ENCODE measurements at regions not wholly inside any gene's neighbourhood (a gene's known extent, or its start where the extent isn't known, plus 50 kb on each side); places are given as distances from the start of the nearest gene placed in this dataset.

GRCh38 chr5:126718236-126718868 lies 58.6 kb upstream of the LMNB1 start:
- DNase-seq (ENCODE audit: low spot score in 2 of 2) (no peak), ATAC-seq (no peak)
- H3K36me3 Mint-ChIP-seq, result no peaks in the 10 kb centered on the region
- no peaks in the 10 kb centered on the region for H3K9me3 Mint-ChIP-seq
- no peaks in the 10 kb centered on the region for H3K4me1 Mint-ChIP-seq
- H3K4me3 Mint-ChIP-seq, result no peak overlapping the region
- no peak overlapping the region for H3K27ac Mint-ChIP-seq

DNA sequence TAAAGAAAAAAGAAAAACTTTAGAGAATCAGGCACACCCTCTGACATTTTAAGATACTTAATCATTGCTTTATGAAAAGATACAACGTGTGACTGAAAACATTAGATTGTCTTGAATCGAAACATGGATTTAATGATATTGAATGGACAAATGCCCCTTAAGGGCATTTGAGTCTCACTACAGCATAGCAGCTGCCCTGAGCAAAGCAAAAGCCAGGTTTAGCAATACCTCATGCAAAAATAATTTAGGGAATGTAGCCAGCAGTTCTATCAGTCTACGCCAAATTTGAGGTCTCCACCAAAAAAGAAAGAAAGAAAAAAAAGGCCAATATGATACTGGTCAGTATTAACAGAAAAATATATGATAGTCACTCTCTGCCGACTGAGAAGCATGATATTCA lies 56.6 kb upstream of the LMNB1 start:
- no peak for DNase-seq (ENCODE audit: low spot score in 2 of 2)
- no peak for ATAC-seq
- no peaks in the 10 kb centered on the region for H3K4me1 Mint-ChIP-seq
- H3K9me3 Mint-ChIP-seq, result no peaks in the 10 kb centered on the region
- H3K27ac Mint-ChIP-seq, result no peak overlapping the region
- H3K4me3 Mint-ChIP-seq, result no peak overlapping the region
- no peaks in the 10 kb centered on the region for H3K36me3 Mint-ChIP-seq

DNA sequence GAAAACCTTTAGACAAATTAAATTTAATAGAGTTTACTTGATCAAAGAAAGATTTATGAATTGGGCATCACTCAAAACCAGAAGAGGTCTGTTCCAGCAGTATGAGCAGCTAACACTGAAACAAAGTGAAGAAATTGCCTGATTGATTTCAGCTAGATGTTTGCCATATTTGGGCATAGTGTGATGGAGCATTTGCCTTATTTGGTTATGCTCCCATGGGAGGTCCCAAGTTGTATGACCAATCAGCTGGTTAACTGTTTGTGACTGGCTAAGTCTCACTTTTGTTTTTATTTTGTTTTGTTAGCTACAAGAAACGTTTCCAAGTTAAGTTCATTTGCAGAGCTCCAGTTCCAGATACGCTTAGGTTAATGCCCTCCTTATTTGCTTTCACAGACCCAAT lies 53.3 kb upstream of the LMNB1 start:
- Mint-ChIP-seq H3K9me3 (no peaks in the 10 kb centered on the region), H3K27ac (no peak overlapping the region), H3K36me3 (no peaks in the 10 kb centered on the region), H3K4me3 (no peak overlapping the region), H3K4me1 (no peaks in the 10 kb centered on the region)
- peak; percentile 32 for ATAC-seq
- DNase-seq (ENCODE audit: low spot score in 2 of 2), result no peak
